Hepatocyte (in vitro differentiated cells): ENCODE measurements at regions not wholly inside any gene's neighbourhood (a gene's known extent, or its start where the extent isn't known, plus 50 kb on each side); places are given as distances from the start of the nearest gene placed in this dataset.

Experiments used
- CTCF ChIP-seq: fragments of 200-600 bp; sonication (generic); IDR thresholded peaks from 2 replicates; pipeline ENCODE4 v1.5.1; 2016; ENCODE audit warnings: antibody characterized with exemption, mild to moderate bottlenecking; ENCODE audit not compliant: poor library complexity
- EZH2 ChIP-seq: fragments of 200-600 bp; sonication (generic); IDR thresholded peaks from 2 replicates; pipeline ENCODE4 v1.6.1; 2016; ENCODE audit warnings: antibody characterized with exemption, mild to moderate bottlenecking, borderline replicate concordance
- EZH2phosphoT487 ChIP-seq: fragments of 200-600 bp; sonication (generic); IDR thresholded peaks from one replicate; pipeline ENCODE4 v1.6.1; 2018; ENCODE audit warnings: antibody characterized with exemption, mild to moderate bottlenecking, low read depth, moderate library complexity; ENCODE audit not compliant: unreplicated experiment, severe bottlenecking

GRCh38 chr18:41456831-41457230 lies 498.2 kb upstream of the PIK3C3 start:
- TF ChIP-seq CTCF (no peak), EZH2 (no peak), EZH2phosphoT487 (no peak)
